Common myeloid progenitor, CD34-positive (primary cell): ENCODE measurements at regions not wholly inside any gene's neighbourhood (a gene's known extent, or its start where the extent isn't known, plus 50 kb on each side); places are given as distances from the start of the nearest gene placed in this dataset.
A peak's percentile ranks its signal among the peaks of the same experiment; 100 is the strongest.

ENCODE experiments used
- CTCF ChIA-PET: fragments of 350-600 bp; sonication (Branson Sonifier 250); formaldehyde crosslinking; loops from one replicate; lab custom pipeline; 2021; ENCODE audit warnings: antibody characterized with exemption; lab: Charles Lee
- POLR2A ChIA-PET: fragments of 350-600 bp; sonication (Branson Sonifier 250); formaldehyde crosslinking; loops from one replicate; lab custom pipeline; 2021; ENCODE audit warnings: antibody characterized with exemption; lab: Charles Lee
- DNase-seq, 3 donors: peaks; one replicate each; pipeline versions ENCODE4 v3.0.0 to v3.0.0-alpha.2; 2013
- H3K27ac ChIP-seq, 2 experiments: 1 replicate in 1 of 2; 2 replicates in 1 of 2; pipeline ENCODE4 v1.7.0; 2013; ENCODE audit warnings: inconsistent platforms in 2 of 2, low read length in 2 of 2, mild to moderate bottlenecking in 2 of 2, low read depth in 1 of 2, moderate library complexity in 1 of 2; ENCODE audit not compliant: severe bottlenecking in 2 of 2, insufficient read depth in 1 of 2, poor library complexity in 1 of 2
- H3K27me3 ChIP-seq, 5 experiments: replicated peaks in 2 of 5; 1 replicate in 3 of 5; 2 replicates in 2 of 5; pipeline versions ENCODE4 v1.6.1 to v1.7.0; 2013; ENCODE audit warnings: low read length in 4 of 5, mild to moderate bottlenecking in 2 of 5, moderate library complexity in 2 of 5, inconsistent platforms in 1 of 5; ENCODE audit not compliant: insufficient read depth in 5 of 5, control insufficient read depth in 4 of 5
- H3K36me3 ChIP-seq, 4 experiments: 1 replicate in 2 of 4; 2 replicates in 2 of 4; pipeline versions ENCODE4 v1.6.1 to v1.7.0; 2013; ENCODE audit warnings: low read length in 3 of 4, control low read depth in 1 of 4, mild to moderate bottlenecking in 1 of 4; ENCODE audit not compliant: control insufficient read depth in 4 of 4, insufficient read depth in 4 of 4
- H3K4me1 ChIP-seq, 4 experiments: 1 replicate in 3 of 4; 2 replicates in 1 of 4; pipeline versions ENCODE4 v1.6.1 to v1.7.1; 2013; ENCODE audit warnings: low read length in 3 of 4, mild to moderate bottlenecking in 3 of 4, control low read depth in 1 of 4, inconsistent platforms in 1 of 4, moderate library complexity in 1 of 4; ENCODE audit not compliant: control insufficient read depth in 4 of 4, insufficient read depth in 4 of 4; ENCODE audit errors: control extremely low read depth in 1 of 4
- H3K4me3 ChIP-seq, 7 experiments: 1 replicate in 4 of 7; 2 replicates in 3 of 7; pipeline versions ENCODE4 v1.5.1 to v1.7.0; 2013; ENCODE audit warnings: mild to moderate bottlenecking in 7 of 7, low read length in 6 of 7, moderate library complexity in 6 of 7, inconsistent platforms in 2 of 7, low read depth in 2 of 7, control low read depth in 1 of 7; ENCODE audit not compliant: insufficient read depth in 4 of 7, control insufficient read depth in 1 of 7; ENCODE audit errors: extremely low read depth in 1 of 7
- H3K9me3 ChIP-seq, 5 experiments: 1 replicate in 4 of 5; 2 replicates in 1 of 5; pipeline versions ENCODE4 v1.6.1 to v1.7.1; 2013; ENCODE audit warnings: low read length in 4 of 5, mild to moderate bottlenecking in 2 of 5, inconsistent platforms in 1 of 5, low read depth in 1 of 5, moderate library complexity in 1 of 5; ENCODE audit not compliant: control insufficient read depth in 4 of 5, insufficient read depth in 2 of 5; ENCODE audit errors: control extremely low read depth in 1 of 5
- WGBS: methylation state at CpG from one replicate; pipeline ENCODE4 v1.1.5; 2013; ENCODE audit not compliant: insufficient coverage; 5-methylcytosine and 5-hydroxymethylcytosine counted together

DNA sequence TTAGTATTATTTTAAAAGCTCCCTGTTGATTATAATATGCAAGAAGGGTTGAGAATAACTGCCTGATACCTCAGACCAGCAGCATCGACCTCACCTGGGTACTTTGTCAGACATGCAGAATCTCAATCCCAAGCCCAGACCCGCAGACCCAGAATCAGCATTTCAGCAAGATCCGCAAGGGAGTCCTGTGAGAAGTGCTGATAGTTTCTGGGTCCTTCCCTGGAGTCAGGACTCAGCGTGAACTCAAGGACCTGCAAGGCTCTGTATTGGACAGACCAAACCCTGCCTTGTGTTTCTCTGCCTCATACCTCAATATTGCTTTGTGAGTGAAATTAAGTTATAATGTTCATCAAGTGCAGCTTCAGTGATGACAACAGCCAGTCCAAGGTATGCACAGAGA is 149.5 kb upstream of the NPY start:
- H3K27me3 ChIP-seq, result peaks cover 0 to 11% (median 0%) of the 10 kb centered on the region in 5 experiments
- H3K9me3 ChIP-seq, result peaks cover 0 to 1% (median 0%) of the 10 kb centered on the region in 5 experiments
- H3K27ac ChIP-seq, result no peak overlapping the region
- no peaks in the 10 kb centered on the region for H3K36me3 ChIP-seq
- peaks cover 7 to 31% (median 14%) of the 10 kb centered on the region in 4 experiments for H3K4me1 ChIP-seq
- no peak for DNase-seq
- ChIA-PET POLR2A (no interaction called here), CTCF (no interaction called here)
- WGBS, result 100% methylated on average over 3 of the region's 4 CpGs
- H3K4me3 ChIP-seq, result no peak overlapping the region

DNA sequence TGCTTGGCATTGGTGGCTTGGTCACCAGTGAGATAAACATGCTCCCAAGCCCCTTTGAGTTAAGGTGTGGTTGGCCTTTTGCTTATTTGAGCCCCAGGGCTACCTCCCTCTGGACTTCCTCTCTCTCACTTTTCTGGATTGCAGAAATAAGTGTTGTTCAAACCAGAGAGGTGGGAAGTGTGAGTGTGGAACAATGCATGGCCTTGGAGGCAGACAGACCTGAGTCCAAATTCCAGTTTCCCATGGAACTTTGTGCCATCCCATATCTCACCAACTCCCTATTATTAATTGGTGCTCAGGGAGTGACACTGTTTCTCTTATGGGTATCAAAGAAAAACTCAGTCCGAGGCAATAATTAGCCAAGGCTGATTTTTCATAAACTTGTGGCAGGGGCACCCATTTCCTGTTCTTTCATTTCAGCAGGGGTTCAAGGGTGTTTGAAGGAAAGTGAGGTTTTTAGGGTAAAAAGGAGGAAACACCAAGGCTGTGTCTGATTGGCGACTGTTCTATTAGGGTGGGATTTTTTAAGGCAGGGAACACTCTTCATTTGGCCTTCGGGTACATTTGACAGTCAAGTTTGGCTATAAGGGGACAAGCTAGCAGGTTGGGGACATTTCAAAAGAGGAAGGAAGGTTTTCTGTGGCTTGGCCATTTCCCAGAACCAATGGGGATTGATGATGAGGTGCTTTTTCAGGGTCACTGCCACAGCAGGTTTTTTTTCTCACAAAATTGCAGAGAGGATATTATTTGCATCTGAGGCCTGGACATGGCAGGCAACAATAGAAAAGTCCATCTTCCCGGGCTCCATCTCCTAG is 148.8 kb upstream of the NPY start:
- WGBS, result 0% methylated on average over 1 of the region's 4 CpGs
- peaks cover 7 to 31% (median 14%) of the 10 kb centered on the region in 4 experiments for H3K4me1 ChIP-seq
- H3K36me3 ChIP-seq, result no peaks in the 10 kb centered on the region
- peaks cover 0 to 13% (median 2%) of the 10 kb centered on the region in 5 experiments for H3K27me3 ChIP-seq
- ChIA-PET CTCF (no interaction called here), POLR2A (interaction anchor here (0.9 kb wide), 1 partner anchor 214 kb away, joined by 3 read pairs; no protein-coding TSS in a partner anchor)
- no peak overlapping the region for H3K4me3 ChIP-seq
- peak; percentile 15 to 65 (median 61) for DNase-seq
- H3K9me3 ChIP-seq, result peaks cover 0 to 1% (median 0%) of the 10 kb centered on the region in 5 experiments
- no peak overlapping the region for H3K27ac ChIP-seq

DNA sequence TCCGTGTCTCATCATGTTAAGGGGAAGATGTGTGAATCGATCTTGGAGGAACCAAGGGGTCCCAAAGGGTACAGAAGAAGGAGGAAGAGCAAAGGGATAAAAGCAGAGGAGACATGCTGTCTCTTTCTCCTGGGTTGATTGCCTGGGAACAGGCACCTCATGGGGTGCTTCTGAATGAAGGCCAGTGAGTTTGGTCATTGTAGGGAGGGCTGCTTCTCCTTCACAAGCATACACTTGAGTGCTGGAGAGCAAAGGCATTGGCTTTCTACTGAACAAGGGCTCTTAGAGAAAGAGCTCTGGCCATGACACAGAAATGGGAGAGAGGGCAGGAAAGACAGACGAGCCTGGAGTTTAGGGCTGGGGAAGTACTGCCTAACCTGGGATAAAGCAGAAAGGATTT is 146.7 kb upstream of the NPY start:
- Histone ChIP-seq H3K36me3 (no peaks in the 10 kb centered on the region), H3K27me3 (peaks cover 0 to 15% (median 2%) of the 10 kb centered on the region in 5 experiments), H3K9me3 (peaks cover 0 to 1% (median 0%) of the 10 kb centered on the region in 5 experiments), H3K4me1 (peaks cover 7 to 31% (median 14%) of the 10 kb centered on the region in 4 experiments), H3K27ac (no peak overlapping the region), H3K4me3 (no peak overlapping the region)
- DNase-seq, result no peak
- CTCF ChIA-PET, result no interaction called here
- POLR2A ChIA-PET, result no interaction called here
- WGBS, result 95% methylated on average over 3 of the region's 3 CpGs

DNA sequence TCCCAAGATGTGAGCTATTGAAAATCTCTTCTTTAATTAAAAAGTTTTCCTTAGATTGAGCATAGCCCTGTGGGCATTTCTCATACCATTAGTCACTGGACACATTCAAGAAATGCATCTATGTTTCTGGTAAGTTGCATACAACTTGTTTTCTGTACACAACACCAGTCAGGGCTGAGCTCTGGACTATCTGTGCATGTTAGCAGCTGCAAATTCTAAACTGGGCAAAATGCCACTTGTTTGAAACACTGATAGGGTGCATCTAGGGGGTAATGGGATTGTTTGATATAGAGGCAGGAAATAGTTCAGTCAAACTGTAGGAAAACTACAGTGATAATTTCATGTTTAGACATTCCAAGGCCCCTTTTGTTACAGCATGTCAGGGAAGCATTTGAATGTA is 145.6 kb upstream of the NPY start:
- H3K27ac ChIP-seq, result no peak overlapping the region
- POLR2A ChIA-PET, result no interaction called here
- H3K27me3 ChIP-seq, result peaks cover 0 to 15% (median 2%) of the 10 kb centered on the region in 5 experiments
- peaks cover 7 to 31% (median 14%) of the 10 kb centered on the region in 4 experiments for H3K4me1 ChIP-seq
- CTCF ChIA-PET, result interaction anchor here (1.0 kb wide), 1 partner anchor 14 kb away, joined by 3 read pairs; no protein-coding TSS in a partner anchor
- H3K9me3 ChIP-seq, result peaks cover 0 to 1% (median 0%) of the 10 kb centered on the region in 5 experiments
- no peaks in the 10 kb centered on the region for H3K36me3 ChIP-seq
- no peak overlapping the region for H3K4me3 ChIP-seq
- DNase-seq, result no peak

DNA sequence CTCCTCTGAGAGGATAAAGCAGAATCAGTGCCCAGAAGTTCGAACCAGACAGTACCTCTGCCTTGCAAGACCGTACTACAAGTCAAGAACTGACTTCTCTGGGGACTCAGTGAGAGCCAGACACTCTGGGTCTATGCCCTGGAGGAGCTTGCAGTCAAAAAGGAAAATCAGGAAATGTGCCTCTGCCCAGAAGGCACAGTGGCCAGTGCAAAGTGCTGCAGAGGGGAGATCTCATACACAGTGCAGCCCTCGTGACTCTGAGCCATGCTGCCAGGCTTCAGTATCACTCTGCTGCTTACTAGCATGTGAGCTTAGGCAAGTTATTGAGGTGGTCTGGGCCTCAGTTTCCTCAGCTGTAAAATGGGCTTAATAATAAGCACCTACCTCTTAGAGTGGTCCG is 144.0 kb upstream of the NPY start:
- H3K36me3 ChIP-seq, result no peaks in the 10 kb centered on the region
- POLR2A ChIA-PET, result no interaction called here
- CTCF ChIA-PET, result no interaction called here
- no peak overlapping the region for H3K4me3 ChIP-seq
- DNase-seq, result no peak
- H3K9me3 ChIP-seq, result peaks cover 0 to 1% (median 0%) of the 10 kb centered on the region in 5 experiments
- peaks cover 0 to 19% (median 2%) of the 10 kb centered on the region in 5 experiments for H3K27me3 ChIP-seq
- 84% methylated on average over 3 of the region's 4 CpGs for WGBS
- H3K4me1 ChIP-seq, result peaks cover 5 to 15% (median 9%) of the 10 kb centered on the region in 4 experiments
- no peak overlapping the region for H3K27ac ChIP-seq

DNA sequence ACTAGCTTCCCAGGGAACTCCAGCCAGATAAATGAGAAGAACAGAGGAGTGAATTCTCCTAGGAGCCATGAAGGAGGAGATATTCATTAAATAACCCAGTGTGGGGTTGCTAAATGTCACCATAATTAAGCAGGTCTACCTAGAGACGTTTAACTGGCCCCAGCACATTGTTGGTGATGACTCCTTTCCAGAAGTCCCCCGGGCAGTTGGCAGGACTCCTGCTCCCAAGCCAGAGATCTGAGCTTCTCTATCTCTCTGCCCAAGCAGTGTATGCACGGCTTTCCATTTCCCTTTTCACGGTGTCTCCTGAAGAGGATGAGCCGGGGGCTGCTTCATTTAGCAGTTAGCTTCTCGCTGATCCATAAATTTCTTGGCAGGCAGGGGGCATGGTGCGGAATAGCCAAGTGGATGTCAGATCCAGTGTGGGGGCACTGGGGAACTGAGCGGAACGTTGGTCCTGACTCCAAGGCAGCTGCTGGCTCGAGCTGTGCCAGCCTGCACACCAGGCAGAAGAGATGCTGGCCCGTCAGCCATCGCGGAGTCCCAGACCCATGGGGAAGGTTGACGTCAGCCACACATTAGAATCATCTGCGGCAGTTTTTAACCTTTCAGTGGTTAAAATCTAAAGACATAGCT is 142.0 kb upstream of the NPY start:
- Histone ChIP-seq H3K4me3 (no peak overlapping the region), H3K4me1 (no peaks in the 10 kb centered on the region), H3K36me3 (no peaks in the 10 kb centered on the region), H3K27ac (no peak overlapping the region), H3K27me3 (peaks cover 0 to 21% (median 4%) of the 10 kb centered on the region in 5 experiments), H3K9me3 (peaks cover 0 to 1% (median 0%) of the 10 kb centered on the region in 5 experiments)
- CTCF ChIA-PET, result no interaction called here
- POLR2A ChIA-PET, result no interaction called here
- no peak for DNase-seq
- WGBS, result 93% methylated on average over 14 of the region's 15 CpGs

DNA sequence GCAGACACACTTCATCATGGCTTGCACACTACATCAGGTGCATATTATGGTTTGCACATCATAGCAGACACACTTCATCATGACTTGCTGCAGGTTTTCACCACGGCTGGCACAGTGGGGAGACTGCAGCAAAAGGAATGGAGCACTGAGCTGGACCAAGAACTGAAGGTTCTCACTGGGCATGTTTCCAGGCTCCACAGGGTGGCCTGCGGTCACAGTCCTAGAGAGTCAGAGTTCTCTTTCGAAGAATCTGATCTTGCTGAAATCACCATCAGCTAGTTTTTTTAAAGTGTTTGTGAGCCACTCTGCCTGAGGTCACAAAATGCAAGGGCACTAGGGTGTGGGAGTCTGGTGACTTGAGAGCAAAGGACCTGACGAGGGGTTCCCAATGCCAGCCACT is 140.4 kb upstream of the NPY start:
- peaks cover 0 to 1% (median 0%) of the 10 kb centered on the region in 5 experiments for H3K9me3 ChIP-seq
- POLR2A ChIA-PET, result no interaction called here
- no peak overlapping the region for H3K27ac ChIP-seq
- CTCF ChIA-PET, result no interaction called here
- DNase-seq, result no peak
- 100% methylated on average over 4 of the region's 4 CpGs for WGBS
- no peaks in the 10 kb centered on the region for H3K36me3 ChIP-seq
- H3K27me3 ChIP-seq, result peaks cover 0 to 14% (median 4%) of the 10 kb centered on the region in 5 experiments
- no peaks in the 10 kb centered on the region for H3K4me1 ChIP-seq
- no peak overlapping the region for H3K4me3 ChIP-seq
